RPMI7951 (cell line): ENCODE measurements at regions not wholly inside any gene's neighbourhood (a gene's known extent, or its start where the extent isn't known, plus 50 kb on each side); places are given as distances from the start of the nearest gene placed in this dataset.
"Not testable (repeated sequence)": the region's sequence is repeated elsewhere in the genome, so short reads cannot be mapped to it uniquely, and the experiment has no call there.

Experiments
- DNase-seq: peaks from one replicate; pipeline ENCODE4 v3.0.0-alpha.2; 2012; ENCODE audit warnings: low read depth

DNA sequence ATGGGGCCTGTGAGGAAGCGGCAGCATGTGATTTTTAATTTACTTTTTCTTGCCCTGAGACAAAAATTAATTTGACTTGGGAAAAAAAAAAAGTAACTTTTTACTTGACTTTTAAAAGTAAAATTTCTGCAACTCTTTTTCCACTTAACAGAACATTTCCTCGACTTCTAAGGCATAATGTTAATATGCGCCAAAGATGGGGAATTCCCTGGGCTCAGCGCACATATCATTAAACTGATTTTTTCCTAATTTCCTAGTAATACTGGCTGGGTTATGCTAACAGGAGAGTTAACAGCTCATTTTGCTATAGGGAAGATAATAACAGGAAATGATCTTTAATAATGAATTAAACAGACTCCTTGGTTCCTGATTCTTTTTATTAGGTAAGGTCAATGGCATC, 120.6 kb upstream of the CDH5 start:
- DNase-seq: no peak

DNA sequence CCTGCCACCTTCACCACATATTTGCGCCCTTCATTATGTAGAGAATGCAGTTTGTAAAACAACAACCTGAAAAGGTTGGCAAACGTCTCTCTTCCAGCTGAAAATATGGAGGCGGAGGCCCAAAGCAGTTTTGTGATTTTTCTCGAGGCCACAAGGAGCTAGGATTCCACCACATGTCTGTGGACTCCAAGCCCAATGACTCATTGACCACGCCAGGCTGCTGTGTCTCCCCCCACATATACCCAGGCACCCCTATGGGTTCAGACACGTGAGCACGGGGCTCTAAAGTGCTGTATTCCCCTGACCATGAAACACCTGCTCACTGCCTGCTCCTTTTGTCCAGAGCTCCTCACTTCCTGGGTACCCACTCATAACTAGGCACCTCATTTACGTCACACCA, 121.4 kb upstream of the CDH5 start:
- peak; percentile 39 for DNase-seq

DNA sequence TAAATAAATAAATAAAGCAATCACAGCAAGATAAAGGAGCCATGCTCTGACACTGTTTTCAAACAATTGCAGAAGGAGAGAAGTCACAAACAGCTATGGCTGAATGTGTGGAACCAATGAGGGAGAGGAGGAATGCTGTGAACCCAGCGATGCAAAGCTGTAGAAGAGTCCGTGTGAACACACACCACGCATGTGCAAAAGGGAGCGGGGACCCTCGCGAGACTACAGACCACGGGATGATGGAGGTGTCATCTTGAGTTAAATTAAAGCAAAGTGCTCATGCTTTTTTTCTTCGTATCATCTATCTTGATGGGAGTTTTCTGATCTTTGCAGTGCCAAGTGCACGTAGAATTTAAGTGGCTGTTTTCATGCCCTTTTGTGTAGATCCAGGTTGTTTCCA, 123.8 kb upstream of the CDH5 start:
- no peak for DNase-seq

DNA sequence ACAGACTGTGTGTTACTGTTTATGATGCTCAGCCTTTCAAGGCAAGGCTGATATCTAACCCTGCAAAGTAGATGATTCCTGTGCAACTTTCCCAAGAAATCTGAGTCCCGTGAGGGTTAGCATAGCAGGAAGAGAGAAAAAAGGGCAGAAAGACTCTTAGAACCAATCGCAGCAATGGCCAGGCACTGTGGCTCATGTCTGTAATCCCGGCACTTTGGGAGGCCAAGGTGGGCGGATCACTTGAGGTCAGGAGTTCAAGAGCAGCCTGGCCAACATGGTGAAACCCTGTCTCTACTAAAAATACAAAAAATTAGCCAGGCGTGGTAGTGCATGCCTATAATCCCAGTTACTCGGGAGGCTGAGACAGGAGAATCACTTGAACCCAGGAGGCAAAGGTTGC, 124.3 kb upstream of the CDH5 start:
- not testable (repeated sequence) for DNase-seq

DNA sequence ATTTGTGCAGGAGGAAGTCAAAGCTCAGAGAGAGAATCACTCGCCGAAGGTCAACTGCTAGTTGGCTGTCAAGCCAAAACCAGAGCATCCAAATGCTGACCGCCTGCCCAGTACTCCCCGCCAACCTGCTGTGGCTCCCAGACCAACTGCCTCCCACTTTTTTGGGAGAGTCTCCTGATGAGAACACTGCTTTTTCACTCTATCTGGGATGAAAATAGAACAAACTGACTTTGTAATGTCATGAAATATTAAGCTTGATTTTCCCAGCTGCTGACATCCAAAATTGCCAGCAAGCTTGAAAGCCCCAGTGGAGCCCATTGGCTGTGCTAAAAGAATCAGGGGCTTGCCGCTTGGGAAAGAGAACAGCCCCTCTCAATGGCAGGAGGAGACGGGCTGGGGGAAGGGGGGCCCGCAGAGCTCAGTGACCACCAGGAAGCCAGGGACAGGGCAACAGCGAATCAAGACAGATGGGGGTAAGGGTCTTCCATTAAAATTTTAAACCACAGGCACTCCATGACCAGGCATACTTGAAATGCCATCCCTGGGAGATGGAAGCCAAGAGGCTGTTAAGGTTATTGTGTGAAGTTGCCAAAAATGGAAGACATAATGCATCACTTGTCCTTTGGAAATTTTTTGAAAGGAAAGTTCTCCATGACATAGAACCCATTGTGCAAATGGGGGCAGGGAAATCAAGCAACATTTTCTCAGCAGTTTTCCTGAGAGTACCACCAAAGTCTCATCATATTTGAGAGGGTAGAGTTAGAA, 125.7 kb upstream of the CDH5 start:
- DNase-seq: peak; percentile 34

DNA sequence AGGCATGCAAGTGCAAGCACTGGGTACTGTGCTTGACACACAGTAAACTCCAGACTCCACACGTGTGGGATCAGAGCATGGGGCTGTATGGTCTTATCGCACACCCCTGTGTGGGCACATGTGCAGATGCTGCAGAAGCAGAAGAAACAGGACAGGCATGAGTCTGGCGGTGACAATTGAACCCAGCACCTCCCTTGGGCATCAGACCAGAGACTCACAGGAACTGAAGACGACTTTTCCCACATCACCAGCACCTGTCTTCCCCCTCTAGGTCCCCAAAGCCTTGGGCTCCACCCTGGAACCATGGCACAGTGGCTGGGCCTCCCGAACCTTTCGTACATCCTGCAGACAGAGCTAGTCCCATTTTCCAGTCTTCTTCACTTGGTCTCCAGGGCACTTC, 126.4 kb upstream of the CDH5 start:
- DNase-seq: no peak

DNA sequence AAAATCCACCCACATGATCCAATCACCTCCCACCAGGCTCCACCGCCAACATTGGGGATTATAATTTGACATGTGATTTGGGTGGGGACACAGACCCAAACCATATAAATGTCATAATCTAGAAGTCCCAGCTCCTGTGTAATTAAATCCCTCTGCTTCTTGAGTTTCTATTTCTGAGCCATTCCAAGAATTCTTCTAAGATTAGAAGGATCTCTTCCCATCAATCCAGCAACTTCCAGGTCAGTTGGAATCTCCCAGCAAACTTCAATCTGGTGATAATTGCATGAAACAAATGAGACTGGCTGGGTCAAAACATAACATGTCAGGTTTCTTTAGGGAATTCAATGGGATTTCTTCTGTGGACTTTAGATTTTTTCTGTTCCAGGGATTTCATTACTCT, 127.8 kb upstream of the CDH5 start:
- no peak for DNase-seq

DNA sequence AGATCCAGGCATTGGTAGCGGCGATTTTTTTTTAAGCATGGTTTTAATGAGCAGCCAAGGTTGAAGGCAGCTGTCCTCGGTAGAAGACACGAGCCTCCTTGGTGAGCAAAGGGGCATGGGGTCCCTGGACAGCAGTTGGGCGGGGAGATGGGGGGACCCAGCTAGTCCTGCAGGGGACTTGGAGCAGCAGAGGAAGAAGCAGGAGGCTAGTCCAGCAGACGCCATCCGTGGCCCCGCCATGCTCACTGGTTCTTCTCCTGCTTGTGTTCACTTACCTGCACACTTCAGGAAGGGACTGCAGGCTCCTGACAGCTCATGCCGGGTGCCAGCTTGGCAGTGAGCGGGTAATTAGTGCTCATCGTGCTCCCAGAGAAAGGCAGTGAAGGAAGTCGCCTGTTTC, 130.2 kb upstream of the CDH5 start:
- DNase-seq: no peak

DNA sequence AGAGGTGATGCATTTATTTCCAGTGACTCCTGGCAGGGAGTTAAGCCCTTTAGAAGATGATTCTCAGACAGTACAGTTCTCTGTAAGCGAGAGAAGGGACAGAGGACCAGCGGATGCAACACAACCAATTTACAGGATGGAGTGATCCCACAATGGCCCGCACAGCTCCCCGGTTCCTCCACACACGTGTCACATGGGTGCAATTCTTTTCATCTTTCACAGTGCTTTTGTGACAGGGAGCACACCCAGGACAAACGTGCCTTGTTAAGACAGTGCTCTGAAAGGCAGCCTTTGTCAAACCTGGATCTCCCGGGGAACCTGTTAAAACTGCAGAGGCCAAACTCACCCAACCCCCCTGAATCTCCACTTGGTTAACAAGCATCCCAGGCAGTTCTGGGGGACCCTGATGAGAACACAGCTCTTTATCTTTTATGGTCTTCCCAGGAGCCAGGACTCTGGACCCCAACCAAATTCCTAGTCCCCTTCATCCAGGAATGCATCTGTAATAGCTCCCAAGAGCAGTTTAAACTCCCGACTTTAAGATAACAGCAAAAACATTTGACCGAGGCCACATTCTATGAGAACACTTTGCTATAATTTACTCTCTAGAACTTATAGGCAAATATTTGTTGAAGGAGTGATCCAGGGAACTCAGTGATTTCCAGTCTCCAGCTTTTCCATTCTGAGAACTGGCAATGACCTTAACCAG, 134.9 kb upstream of the CDH5 start:
- DNase-seq: no peak

DNA sequence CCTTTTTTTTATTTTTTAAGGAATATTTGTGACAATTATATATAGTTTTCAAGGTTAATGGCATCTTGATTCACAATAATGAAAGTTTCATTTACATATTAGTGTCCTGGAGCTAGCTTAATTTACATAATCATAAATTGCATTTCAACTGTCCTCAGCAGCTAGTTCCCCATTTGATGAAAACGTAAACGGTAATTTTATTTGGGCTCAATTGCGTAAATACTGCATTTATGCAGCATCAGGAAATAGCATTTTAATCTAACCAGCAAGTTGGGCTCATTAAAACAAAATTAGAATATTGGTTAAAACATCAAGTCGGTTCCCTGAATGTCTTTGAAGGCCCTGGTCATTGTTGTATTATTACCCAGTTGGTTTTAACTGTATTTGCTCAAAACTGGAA, 136.8 kb upstream of the CDH5 start:
- DNase-seq: no peak

DNA sequence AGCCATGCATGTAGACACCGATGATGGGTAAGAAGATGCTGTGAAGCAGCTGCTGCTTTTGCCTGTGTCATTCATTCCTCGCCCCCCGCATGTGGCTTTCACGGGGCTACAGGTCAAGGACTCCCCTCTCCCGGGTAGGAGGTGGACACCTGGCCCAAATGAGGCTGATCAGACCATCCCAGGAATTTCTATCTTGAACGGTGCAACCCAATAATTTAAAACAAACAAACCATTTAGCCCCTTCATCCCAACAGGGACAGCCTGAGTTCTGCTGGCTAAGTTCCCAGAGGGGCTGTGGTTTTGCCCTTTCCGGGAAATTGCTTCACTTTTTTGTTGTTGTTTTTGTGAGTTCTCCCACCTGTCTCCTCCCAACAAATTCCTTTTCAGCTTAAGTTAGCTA, 137.7 kb upstream of the CDH5 start:
- DNase-seq: peak; percentile 46

DNA sequence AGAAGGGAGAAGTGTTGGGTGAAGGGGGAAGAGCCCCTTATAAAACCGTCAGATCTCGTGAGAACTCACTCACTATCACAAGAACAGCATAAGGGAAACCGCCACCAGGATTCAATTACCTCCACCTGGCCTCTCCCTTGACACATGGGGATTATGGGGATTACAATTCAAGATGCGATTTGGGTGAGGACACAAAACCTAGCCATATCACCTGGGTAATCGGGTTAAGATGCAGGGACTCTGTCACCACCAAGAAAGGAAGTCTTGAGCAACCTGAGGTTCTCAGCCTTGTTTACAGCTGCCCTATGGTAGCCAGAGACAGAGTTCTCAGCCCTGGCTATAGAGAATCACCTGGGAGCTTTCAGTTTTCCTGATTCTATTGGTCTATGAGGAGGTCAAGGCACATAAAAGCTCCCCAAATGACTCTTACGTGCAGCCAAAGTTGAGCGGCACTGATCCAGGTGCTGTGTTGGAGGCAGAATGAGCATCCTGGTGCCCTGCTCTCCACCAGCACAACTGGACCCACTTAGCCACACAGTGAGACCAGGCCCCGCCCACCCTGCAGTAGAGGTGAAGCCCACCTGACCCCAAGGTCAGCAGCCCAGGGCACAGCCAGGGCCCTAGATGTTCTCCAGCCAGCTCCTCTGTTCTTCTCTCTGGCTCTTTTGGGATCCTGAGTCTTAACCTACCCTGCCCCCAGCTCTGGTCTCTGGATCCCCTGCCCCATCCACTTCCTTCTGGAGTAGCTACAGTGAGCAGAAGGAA, 138.5 kb upstream of the CDH5 start:
- no peak for DNase-seq

DNA sequence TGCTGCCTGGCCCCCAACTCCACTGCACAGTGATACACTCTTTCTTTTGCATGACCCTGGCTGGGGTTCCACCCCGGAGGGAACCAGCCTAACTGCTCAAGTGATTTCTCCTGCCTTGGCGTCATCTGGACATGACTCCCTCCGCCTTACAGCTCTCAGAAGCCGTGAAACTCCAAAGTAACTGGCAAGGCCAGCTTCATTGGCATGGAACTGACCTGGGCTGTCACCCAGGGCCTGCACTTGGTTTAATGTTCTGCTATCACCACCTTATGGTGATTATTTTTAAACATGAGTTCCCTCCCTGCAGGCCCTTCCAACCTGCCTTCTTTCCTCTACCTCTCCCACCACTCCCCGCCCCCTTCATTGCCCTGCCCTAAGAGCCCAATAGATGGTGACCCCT, 139.7 kb upstream of the CDH5 start:
- DNase-seq: no peak

DNA sequence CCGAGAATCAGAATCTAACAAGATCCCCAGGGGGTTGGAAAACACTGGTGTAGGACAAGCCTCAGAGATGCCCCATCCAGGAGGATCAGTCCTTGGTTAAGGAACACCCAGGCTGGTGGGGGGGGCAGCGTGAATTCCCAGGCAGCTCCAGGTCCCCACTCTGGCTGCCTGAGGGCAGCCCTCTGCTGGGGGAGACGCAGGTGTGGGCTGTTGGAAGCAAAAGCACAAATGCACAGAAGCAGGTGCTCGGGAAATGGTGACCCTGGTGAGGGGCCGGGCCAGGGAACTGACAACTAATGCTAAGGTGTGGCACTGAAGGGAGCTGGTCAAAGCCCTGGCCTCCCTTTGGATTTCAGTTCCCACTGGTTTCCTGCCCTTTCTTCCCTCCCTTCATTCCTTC, 140.8 kb upstream of the CDH5 start:
- DNase-seq: no peak

DNA sequence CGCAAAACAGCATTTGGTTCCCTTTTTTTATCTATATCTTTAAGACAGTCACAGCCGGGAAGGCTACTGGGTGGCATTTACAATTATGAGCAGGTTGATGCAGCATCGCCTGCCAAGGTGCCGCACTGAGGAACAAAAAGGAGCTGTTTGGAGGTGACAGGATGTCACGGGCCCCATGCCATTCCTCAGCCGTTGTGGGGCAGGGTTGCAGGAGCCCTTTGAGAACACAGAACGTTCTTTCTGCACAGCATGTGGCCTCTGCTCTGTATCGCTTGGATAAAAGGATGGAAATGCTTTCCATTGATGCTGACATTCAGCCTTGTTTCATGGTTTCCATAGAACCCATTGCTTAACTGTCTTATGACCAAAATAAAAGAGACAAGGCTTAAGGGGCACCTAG, 141.9 kb upstream of the CDH5 start:
- no peak for DNase-seq

DNA sequence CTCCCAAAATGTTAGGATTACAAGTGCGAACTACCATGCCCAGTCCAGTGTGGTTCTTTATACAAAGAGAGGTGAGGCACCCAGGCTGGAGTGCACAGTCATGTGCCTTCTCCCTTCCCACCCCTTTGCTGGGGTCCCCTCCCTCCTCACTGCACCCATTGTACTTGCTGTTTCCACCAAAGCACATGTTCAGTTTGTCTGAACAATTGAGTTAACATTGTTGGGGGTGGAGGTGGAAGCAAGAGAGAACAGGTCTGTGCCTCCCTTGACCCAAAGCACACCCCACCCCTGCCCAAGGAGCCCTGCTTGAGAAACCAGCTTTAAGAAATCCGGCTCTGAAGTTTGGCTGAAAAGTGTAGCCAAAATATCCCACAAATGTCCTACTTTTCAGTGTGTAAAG, 142.3 kb upstream of the CDH5 start:
- no peak for DNase-seq

DNA sequence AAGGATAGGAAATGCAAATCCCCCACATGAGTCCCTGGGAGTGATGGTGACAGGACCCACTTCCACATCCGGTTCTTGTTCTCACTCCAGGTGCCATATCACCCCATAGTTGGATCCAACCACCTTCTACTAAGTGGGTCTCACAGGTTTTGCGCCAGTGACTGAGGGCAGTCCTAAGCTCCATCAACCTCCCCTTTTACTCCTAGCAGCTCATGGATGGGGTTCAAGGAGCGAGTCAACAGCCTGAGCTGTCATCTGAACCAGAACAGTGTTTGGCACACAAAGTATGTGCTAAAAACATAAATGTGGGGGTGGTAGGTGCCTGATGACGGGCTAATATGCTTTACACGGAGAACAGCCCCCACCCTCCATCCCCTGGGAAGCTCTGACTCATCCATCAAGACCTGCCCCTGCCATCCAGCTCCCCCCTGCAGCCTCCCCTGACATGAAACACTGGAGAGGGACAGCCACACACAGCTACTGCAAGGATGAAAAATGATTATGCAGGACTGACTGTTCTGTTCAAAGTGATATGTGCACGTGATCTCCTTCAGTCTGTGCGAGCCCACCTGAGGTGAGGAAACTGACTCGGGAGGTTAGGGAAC, 143.2 kb upstream of the CDH5 start:
- no peak for DNase-seq

DNA sequence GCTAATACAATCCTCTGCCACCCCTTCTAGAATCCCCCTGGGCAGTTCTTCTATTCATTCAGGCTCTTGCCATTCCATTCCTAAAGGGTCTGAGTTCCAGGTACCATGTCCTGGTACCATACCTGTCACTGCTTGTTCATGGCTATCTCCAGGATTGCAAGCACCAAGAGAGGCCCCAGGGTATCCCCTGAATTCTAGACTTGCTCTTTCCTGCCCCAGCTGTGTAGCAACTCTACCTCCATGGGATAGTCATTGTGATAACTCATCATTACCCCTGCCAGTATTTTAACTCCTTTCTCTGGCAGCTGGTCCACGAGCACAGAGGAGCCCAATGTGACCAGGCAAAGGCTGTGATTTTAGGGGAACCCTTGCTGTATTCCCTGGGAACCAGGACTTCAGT, 143.7 kb upstream of the CDH5 start:
- DNase-seq: no peak

DNA sequence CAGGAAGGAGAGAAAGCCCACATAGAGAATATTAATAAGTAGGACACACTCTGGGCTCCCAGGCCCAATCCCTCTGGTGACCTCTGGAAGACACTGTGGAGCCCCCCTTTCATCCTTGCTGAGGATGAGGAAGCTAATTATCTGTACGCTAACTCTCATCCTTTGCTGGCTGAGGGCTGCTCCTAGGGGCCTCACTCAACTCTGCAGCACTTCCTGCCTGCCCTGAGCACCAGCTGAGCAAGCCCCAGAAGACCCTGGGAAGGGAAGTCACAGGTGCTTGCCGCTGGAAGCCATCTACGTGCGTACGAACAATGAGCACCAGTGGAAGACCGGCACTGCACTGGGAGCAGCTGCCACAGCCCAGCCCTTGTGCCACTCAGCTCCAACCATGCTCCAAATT, 145.8 kb upstream of the CDH5 start:
- DNase-seq: no peak

DNA sequence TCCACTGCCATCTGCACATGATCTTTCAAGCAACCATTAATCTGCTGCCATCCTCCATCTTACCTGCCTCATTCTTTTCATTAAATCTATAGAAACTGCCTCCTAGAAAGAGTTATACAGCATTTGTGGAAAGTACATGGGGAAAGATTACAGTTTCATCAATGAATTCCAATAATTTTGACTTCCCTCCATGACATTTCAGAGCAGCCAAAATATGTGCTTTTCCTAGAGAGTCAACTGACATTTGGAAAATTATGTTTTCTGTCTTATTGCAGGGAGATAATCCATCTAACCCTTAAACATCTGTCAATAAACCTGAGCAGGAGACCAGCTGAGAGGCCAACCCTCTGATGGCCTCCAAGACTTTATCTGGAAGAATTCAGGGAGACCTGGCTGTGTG, 147.0 kb upstream of the CDH5 start:
- DNase-seq: no peak

DNA sequence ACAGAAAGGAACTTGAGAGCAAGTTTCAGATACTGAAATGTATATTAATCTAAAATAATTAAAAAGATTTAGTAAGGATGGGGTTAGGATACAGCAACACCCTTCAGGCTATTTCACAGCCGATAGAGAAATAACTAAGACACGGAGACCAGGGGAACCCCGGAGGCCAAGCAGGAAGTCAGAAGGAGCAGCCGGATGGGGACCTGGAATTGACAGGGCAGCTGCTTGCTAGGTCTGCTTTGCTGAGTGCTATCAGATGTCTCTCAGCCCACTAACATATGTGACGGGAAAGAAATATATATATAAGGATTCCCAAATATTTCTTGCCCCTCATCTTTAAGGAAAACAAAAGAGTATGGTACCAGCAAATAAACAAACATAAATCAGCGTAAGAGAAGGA, 154.1 kb upstream of the CDH5 start:
- DNase-seq: no peak

DNA sequence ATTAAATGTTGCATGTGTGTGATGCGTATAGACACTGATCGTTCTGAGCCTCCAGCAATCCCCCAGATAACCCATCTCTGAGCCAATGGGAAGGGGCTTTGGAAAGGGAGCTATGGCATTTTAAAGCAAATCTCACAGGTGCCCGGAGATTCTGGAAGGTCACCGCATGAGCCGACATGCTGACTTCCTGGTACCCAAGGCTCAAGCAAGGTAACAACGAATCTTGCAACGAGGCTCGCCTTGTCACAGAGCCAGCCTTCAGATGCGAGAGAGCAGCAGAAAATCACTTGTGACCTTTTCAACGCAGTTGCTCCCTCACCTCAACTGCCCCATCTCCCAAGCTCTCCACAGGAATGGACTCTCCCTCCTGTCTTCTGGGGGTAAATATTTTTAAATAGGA, 154.8 kb upstream of the CDH5 start:
- no peak for DNase-seq

DNA sequence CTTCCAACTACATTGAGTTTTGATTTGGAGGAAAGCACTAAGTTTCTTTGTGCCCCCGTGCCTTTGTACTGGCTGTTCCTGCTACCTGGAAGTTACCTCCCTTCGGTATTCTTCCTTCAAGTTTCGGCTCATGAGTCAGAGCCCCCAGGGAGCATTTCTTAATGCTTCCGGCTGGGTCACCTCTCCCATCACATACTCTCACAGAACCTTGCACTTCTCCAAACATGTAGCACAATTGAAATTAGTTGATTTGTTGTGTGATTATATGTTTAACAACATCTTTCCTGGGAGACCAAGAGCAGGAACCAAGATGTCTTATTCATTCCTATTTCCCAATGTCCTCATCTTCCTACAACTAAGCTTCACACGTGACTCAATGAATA, 158.6 kb upstream of the CDH5 start:
- no peak for DNase-seq
